HPDE6-E6E7 (cell line): ENCODE measurements at regions not wholly inside any gene's neighbourhood (a gene's known extent, or its start where the extent isn't known, plus 50 kb on each side); places are given as distances from the start of the nearest gene placed in this dataset.
A peak's percentile ranks its signal among the peaks of the same experiment; 100 is the strongest.
"Not testable (repeated sequence)": the region's sequence is repeated elsewhere in the genome, so short reads cannot be mapped to it uniquely, and the experiment has no call there.

Experiments
- DNase-seq: peaks from one replicate; pipeline ENCODE4 v3.0.0; 2011; ENCODE audit warnings: missing footprints; ENCODE audit errors: extremely low spot score

DNA sequence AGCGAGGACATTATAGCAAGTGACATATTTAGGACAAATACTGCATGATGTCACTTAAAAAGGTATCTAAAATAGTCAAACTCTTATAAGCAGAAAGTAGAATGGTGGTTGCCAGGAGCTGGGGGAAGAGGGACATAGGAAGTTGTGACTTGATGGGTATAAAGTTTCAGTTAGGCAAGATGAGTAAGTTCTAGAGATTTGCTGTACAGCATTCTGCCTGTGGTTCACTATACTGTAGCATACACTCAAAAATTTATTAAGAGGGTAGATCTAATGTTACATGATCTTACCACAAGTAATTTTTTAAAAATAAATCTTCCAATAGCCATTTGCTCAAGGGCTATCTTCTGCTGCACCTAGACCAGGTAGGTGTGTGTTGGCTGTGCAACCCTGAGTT lies 78.1 kb upstream of the NPAS2 start:
- no peak for DNase-seq

DNA sequence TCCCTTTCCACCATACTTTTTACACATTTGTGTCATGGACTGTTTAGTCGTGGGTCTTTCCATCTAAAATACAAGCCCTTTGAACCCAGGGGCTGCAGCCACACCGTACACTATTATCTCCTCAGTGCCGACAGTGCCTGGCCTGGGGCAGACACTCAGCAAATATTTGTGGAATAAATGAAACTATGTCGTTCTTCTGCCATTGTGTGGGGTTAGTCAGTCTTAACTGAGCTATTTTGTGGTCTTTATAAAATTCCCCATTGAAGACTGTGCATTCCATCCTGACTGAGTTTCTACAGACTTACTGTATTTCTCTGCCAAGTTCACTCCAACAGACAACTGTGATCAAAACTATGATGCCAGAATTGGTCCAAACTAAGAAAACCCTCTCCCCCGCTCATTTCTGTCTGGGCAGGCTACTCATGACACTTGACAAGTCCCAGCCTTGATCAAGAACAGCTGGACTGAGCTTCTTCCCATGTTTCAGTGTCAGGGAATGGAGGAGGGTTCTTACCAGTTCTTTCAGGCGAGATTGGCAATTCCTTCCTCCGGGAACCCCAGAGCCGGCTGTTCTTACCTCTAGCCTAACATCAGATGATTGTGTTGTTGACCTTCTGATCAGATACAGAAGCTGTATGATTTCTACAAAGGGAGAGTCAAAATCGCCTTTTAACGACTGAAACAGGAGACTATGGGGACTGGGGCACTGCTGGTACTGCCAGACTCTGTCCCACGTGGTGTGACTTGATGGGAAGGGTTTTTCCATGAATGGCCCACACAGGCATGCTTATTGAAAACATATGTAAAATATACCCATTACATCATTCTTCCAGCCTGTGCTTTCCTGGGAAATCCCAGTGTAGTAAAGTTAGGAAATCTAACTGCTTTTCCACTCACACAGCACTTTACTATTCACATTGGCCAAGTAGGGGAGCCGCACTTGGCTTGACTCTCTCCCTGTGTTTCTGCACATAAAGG lies 77.4 kb upstream of the NPAS2 start:
- DNase-seq = no peak

DNA sequence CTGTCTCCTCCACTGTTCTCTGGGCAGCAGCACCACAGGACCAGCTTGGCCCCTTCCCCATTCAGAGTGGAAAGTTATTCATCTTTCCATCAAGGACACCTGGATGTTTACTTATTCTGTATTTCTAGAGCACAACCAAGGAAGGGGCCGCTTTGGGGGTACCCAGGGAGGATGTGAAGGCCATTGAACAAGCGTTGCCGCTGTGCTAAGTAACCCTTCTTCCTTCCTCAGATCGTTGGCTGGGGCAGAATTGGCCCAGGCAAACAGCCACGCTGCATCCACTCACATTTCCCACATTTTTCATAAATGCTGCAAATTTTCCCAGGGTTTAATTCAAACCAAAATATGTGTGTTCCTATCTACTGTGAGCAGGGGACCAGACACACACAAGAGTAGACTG lies 76.2 kb upstream of the NPAS2 start:
- DNase-seq = no peak

DNA sequence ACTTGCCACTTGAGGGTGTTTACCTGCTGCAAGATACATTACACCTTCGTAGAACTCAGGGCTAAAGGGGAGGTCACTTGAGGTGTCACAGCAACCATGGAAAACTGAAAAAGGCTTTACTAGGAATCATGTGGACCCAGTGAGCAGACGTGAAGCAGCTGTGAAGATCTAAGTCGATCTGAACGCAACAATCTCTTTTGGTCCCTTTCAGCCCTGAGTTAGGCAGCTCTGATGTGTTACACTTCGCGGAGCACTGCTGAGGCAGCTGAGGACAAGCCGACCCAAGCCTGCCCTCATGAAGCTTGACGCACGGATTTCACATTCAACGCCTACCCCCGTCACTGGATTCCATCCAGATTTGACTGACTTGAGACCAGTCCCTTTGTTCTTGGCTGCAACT lies 75.8 kb upstream of the NPAS2 start:
- DNase-seq = no peak

DNA sequence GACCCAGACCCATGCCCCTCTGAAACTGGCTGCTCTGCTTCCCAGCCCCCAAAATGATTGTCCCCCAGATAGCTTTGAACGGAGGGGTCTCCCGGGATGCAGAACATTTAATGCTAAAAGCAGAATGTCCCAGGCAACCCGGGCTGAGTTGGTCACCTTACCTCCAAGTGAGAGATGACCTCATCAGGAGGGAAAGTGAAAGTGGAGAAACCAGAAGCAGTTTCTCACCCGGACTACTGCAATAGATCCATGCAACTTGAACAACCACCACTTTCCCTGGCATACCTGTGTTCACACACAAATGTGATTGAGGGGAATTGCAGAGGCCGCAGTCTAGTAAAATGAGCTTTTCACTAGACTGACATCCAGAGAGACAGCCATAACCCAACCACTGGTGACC lies 75.3 kb upstream of the NPAS2 start:
- no peak for DNase-seq

DNA sequence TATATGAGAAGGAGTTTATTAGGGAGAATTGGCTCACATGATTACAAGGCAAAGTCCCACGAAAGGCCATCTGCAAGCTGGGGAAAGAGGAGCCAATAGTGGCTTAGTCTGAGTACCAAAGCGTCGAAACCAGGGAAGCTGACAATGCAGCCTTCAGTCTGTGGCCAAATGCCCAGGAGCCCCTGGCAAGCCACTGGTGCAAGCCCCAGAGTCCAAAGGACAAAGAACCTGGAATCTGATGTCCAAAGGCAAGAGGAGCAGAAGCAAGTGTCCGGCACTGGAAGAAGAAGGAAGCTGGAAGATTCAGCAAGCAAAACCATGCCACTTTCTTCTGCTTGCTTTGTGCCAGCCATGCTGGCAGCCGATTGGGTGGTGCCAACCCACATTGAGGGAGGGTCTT lies 74.3 kb upstream of the NPAS2 start:
- no peak for DNase-seq

DNA sequence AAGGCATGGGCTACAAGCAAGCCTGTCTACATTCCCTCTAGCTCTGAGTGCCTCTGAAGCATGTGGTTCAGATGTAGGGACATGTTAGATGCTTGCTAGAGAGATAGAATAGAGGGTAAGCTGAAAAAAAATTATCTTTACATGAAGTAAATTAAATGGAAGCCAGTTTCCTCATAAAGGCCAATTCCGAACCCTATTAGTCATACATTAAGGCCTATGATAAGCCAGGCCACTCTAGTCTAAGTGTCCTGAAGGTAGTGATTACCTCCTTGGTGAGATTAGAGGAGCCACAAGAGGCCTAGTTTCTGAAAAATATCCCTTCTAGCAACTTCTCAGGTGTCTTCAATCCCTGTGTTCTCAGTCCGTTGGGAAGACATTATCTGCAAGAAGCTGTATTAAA lies 72.4 kb upstream of the NPAS2 start:
- DNase-seq = no peak

DNA sequence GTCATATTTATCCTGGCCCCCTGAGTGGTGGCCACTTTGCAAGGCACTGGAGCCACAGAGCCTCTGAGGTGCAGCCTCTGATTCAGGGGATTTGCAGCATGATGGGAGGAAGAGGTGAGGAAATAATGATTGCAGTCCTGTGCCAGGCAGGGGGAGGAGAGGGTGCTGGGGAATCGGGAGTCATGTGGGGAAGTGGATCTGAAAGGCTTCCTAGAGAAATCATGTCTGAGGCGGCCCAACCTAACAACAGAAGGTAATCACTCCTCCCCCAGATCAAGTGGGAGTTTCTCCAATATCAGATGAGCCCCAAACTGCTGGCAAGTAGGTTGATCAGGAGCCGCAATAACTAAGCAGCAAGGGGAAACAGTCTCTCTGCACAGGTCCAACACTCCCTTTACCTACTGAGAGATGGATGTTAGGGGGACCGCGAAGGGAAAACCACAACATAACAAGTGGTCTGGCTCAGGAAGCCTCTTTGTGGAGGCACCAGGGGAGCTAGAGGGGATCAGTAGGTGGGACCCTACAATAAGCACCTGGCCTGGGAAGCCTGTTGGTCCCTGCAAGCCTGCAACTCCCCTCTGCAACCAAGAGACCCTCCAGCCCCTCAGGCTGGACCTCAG lies 71.8 kb upstream of the NPAS2 start:
- no peak for DNase-seq

DNA sequence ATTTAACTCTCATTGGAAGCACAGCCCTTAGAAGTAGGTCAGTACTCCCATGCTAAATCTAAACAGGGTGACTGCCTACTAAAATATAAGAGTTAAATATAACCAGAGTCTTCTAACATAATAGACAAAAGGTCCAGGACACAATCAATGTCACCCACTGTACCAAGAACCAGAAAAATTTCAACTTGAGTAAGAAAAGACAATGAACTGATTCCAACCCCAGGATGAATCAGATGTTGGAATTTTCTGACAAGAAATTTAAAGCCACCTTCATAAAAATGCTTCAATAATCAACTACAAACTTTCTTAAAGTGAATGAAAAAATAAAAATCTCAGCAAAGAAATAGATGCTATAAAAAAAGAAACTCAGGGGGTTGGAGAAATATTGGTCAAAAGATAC lies 71.3 kb upstream of the NPAS2 start:
- no peak for DNase-seq

DNA sequence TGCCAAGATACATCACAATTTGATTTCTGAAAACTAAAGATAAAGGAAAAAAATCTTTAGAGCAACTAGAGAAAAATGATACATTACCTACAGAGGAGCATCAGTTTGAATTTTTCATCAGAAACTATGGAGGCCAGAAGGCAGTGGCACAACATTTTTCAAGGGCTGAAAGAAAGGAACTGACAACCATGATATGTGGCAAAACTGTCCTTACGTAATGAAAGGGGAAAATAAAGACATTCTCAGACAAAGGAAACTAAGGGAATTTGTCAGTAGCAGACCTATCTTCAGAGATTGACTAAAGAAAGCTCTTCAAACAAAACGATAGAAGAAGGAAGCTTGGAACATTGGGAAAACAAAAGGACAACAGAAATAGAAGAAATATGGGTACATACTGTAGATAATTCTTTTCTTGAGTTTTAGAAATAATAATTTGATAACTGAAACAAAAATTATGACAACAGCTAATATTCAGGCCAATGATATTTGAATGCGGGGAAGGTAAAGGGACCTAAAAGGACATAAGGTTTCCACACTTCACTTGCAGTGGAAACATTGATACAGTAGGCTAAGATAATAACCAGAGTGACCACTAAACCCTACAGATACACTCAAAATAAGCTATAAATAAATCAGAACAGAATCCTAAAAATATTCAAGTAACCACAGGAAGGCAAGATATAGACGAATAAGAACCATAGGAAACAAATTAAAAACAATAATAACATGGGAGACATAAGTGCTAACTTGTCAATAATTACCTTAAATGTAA lies 70.0 kb upstream of the NPAS2 start:
- DNase-seq = no peak

DNA sequence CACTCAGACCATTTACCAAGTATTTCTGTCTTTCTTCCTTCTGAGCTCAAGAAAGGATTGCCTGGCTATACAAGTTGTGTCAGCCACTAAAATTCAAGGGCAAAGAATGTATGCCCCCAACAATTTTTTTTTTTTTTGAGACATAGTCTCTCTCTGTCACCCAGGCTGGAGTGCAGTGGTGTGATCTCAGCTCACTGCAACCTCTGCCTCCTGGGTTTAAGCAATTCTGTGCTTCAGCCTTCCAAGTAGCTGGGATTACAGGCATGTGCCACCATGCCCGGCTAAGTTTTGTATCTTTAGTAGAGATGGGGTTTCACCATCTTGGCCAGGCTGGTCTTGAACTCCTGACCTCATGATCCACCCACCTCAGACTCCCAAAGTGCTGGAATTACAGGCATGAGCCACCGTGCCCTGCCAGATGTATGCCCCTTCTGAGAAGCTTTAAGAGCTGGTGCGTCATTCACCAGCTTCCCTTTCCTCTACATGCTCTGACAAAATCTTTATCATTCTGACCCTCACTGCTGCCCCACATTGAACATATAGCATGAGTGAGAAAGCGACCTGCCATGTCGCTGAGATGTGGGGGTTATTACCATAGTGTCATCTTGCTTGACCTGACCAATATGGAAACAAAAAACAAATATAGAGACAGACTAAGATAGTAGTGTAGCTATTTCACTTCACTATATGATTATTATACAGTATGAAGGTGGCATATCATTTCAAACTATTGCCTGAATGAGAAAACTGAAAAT lies 67.9 kb upstream of the NPAS2 start:
- not testable (repeated sequence) for DNase-seq

DNA sequence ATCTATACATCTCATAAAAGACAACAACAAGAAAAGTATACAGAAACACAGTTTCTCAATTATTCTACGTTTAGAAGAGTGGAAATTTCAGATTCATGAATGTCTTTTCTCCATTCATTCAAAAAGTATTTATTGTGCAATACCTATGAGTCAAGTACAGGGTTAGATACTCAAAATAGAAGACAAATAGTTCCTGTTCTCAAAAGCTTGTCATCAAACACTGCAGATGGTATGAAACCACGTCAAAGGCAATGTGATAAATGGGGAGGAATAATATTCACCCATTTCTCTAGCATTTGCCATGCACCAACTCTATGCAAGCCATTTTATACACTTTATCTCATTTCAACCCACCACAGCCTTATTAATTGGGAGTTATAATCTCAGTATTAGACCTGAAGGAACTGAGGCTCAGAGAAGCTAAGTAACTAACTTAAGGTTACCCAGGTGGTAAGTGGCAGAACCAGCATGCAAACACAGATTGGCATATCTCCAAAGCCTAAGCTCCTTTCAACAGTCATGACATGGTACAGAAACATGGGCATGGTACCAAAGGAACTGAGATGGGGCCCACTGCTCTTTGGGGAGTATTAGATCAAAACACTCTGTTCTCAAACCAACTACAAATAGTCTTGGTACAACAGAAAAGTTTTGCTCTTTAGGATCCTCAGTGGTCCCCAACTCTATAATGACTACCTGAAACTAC lies 67.2 kb upstream of the NPAS2 start:
- DNase-seq = peak; percentile 80

DNA sequence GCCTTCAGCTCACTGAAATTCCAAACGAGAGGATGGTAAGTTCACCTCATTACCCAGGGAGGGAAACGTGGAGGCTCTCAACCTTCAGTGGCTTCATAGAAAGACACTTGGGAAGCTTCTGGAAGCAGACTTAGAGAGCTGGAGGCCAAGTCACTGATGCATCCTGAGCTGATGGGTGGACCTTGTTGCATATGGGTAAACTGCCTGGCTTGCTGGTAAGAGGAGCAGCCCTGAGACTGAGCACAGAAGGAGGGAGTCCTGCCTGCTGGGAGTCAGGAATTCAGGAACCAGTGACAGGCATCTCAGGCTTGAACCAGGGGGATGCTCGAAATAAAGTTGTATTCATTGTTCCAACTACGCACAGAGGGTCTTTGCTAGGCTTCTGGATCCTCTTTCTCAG lies 66.5 kb upstream of the NPAS2 start:
- DNase-seq = no peak

DNA sequence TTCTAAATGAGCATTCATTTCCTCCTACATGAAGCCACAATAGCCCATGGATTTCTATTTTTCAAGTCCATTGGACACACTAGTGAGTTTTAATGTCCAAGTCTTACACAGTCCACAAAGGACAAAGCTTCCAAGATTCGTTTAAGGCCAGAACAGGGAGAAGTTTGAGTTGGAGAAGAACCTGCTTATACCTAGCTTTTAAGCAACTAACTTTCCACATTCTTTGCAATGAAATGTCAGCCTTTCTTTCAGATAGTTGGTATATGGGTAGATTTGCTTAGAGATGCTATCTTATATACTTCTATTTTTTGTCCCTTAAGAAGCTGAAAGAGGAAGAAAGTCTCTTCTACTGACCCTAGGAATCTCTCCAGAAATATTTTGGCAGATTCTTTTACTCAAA lies 66.1 kb upstream of the NPAS2 start:
- DNase-seq = no peak

DNA sequence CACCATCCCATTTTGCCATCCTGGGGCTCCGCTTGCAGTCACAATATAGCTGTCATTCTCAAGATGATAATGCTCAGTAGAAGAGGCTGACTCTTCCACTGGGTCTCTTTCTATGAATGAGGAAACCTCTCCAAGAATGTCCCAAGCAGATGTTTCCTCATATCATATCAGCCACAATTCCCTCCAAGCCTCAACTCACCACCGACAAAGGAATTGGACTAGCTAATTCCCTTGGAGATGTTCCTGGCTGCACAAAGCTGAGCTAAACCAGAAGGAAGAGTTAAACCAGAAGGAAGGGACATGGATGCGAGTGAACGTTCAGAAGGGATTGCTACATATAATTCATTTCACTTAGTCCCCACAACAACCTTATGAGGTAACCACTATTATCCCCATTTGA lies 65.0 kb upstream of the NPAS2 start:
- DNase-seq = no peak

DNA sequence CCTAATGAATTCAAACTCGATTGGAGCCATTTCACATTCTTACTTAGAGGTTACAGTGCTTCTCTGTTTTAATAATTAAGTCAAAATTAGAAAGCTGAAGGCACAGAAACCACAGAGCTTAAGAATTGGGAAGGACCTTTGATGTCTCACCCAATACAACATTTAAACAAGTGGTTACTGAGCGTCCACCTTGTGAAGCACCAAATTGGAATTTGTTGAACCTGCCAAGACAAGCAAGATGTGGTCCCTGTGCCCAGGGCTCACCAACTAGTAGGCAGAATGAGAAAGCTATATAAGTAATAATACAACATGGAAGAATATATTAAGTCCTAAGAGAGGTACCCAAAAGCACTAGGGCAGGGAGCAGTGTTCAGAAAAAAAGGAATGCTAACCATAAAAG lies 64.5 kb upstream of the NPAS2 start:
- DNase-seq = no peak

DNA sequence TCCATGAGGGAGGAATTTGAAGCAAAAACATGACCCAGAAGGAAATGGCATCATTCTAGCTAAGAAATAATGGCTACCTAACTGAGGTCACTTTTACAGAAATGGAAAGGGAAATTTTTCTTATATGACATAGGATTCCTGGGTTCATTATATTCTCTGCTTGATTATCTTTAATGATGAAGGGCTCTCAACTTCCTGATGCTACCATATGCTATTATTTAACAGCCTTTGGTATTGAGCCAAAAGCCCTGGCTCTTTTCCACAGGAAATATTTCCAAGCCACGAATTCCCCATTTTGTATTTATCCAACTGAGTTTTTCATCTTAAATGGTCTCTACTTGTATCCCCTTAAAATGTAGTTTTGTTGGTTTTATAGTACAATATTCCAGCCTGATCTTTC lies 63.2 kb upstream of the NPAS2 start:
- DNase-seq = no peak

DNA sequence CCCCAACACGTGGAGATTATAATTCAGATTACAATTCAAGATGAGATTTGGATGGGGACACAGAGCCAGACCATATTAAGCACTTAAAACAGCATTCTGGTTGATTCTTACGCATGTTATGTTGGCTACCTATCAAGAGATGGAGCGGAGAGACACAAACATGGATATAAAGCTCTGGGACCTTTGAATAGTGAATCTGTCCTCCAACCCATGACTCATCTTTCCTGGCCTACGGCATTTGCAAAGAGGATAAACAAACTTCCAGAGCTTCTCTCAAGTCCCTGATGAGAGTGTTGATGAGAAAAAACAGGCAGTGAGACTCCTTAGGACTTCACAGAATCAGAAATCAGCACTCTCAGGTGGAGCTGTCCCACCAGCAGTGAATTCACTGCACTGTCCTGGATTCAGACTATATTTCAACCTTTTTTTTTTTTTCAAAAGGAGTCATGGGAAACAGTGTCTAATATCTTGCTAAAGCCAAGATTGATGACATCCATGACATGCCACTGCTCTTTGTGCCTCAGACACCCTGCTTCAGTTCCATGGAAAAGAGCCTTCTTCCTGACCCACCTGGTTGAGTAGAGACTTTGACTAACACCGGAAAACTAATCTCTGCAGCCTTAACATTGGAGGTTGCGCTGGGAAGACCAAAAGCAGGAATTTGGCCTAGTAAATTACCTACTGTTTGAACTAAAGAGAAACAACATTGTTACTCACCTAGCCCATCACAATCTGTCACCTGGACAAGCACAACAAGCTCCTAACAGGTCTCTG lies 62.1 kb upstream of the NPAS2 start:
- no peak for DNase-seq

DNA sequence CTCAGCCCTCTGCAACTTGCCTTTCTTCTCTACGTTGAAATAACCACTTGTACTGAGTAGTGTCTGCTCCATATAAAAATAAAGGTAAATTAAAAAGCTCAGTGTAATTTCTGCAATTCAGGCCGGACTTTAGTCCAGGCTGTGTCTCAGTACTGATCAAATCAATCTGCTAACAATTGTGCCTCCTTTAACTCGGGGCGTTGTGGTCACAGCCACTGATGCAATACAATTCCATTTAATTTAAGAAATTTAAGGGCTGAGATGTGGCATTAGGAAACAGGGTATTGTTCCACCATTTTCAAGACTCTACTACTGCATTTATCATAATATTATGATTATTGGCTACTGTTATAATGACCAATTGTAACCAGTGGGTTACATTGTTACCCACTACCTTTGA lies 60.0 kb upstream of the NPAS2 start:
- no peak for DNase-seq

DNA sequence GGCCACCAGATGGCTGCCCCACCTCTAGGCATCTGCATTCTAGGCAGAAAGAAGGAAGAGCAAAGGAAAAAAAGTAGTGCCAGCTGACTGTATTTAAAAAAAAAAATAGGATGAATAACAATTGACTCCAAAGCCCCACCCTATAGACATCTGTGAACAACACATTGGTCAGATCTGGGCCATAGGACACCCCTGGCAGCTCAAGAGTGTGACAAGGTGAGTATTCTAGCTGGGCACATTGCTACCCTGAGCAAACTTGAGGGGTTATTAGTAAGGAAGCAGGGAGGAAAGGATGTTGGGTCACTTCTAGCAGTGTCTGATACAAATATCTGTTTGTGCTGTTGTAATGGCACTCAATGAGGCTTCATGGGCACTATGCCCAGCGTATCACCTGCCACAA lies 58.6 kb upstream of the NPAS2 start:
- no peak for DNase-seq

DNA sequence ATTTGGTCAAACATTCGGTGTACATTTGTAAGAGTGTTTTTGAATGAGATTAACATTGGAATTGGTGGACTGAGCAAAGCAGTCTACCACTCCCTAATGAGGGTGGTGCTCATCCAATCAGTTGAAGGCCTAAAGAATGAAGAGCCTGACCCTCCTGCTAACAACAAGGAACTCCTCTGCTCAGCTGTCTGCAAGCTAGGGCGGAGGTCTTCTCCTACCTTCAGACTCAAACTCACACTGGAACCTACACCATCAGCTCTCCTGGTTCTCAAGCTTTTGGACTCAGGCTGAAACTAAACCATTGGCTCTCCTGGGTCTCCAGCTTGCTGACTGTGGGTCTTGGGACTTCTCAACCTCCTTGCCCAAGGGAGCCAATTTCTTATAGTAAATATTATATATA lies 55.5 kb upstream of the NPAS2 start:
- DNase-seq = no peak
